Stimulated activated CD8-positive, alpha-beta memory T cell treated with anti-CD3 and anti-CD28 coated beads, Interleukin-12 subunit alpha, Interleukin-12 subunit beta, amount 100 ng/mL, for 24 hours (primary cell): ENCODE measurements at regions not wholly inside any gene's neighbourhood (a gene's known extent, or its start where the extent isn't known, plus 50 kb on each side); places are given as distances from the start of the nearest gene placed in this dataset.
"Not testable (repeated sequence)": the region's sequence is repeated elsewhere in the genome, so short reads cannot be mapped to it uniquely, and the experiment has no call there.

Experiments used
- DNase-seq: peaks from one replicate; pipeline ENCODE4 v3.0.0-alpha.2; 2020; ENCODE audit errors: extremely low read depth

- no peak for DNase-seq
Observed at GRCh38 chr1:29802181-29803068, 566.1 kb downstream of the PTPRU start.

GRCh38 chr1:29801561-29801973, 565.2 kb downstream of the PTPRU start:
- no peak for DNase-seq

GRCh38 chr1:29801003-29801402, 564.7 kb downstream of the PTPRU start:
- no peak for DNase-seq

GRCh38 chr1:29800522-29800956, 564.2 kb downstream of the PTPRU start:
- no peak for DNase-seq

GRCh38 chr1:29800120-29800519, 563.8 kb downstream of the PTPRU start:
- no peak for DNase-seq

GRCh38 chr1:29798699-29799566, 562.6 kb downstream of the PTPRU start:
- no peak for DNase-seq

GRCh38 chr1:29797125-29797524, 560.8 kb downstream of the PTPRU start:
- DNase-seq, result not testable (repeated sequence)

GRCh38 chr1:29795965-29796364, 559.6 kb downstream of the PTPRU start:
- not testable (repeated sequence) for DNase-seq

GRCh38 chr1:29793653-29794348, 557.5 kb downstream of the PTPRU start:
- DNase-seq, result no peak

- DNase-seq, result peak; percentile 9
Observed at GRCh38 chr1:29793101-29793546, 556.8 kb downstream of the PTPRU start.

GRCh38 chr1:29789910-29790247, 553.6 kb downstream of the PTPRU start:
- DNase-seq, result no peak

GRCh38 chr1:29789221-29789909, 553.0 kb downstream of the PTPRU start:
- no peak for DNase-seq

GRCh38 chr1:29786791-29787732, 550.7 kb downstream of the PTPRU start:
- no peak for DNase-seq

- DNase-seq, result no peak
Observed at GRCh38 chr1:29786195-29786594, 549.9 kb downstream of the PTPRU start.

- DNase-seq, result no peak
Observed at GRCh38 chr1:29785554-29785953, 549.2 kb downstream of the PTPRU start.

- no peak for DNase-seq
Observed at GRCh38 chr1:29785137-29785527, 548.8 kb downstream of the PTPRU start.

- no peak for DNase-seq
Observed at GRCh38 chr1:29784276-29785136, 548.2 kb downstream of the PTPRU start.

- no peak for DNase-seq
Observed at GRCh38 chr1:29783508-29784275, 547.4 kb downstream of the PTPRU start.
